ENCODE measurements at regions not wholly inside any gene's neighbourhood (a gene's known extent, or its start where the extent isn't known, plus 50 kb on each side); places are given as distances from the start of the nearest gene placed in this dataset.

DNA sequence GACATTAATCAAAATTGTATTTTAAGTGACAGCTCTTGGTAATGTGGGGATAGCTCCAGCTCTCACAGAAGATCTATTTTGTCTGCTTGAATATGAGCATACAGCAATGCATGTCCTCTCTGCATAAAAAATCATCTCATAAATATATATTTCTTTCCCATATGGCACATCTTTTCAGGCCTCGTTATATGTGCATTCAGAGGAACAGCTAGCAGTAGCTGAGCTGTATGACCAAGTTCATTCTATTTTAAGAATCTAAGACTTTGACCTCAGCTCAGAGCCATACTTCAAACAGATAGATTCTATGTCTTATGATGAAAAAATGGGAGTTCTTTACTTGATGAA, 487.2 kb downstream of the ARHGEF28 start:
- Mint-ChIP-seq H3K9me3 (no peaks in the 10 kb centered on the region; the same call in 2 of the 3 replicates), H3K4me3 (no peak overlapping the region), H3K4me1 (peaks cover 3% of the 10 kb centered on the region; the same call in 1 of the 3 replicates), H3K27me3 (ENCODE audit: insufficient read depth, low read depth, poor library complexity) (no peaks in the 10 kb centered on the region), H3K27ac (no peak overlapping the region), H3K36me3 (ENCODE audit: low read depth) (no peaks in the 10 kb centered on the region)
- no peaks in the 10 kb centered on the region for H3K27me3 ChIP-seq (ENCODE audit: insufficient read depth)
- no peaks in the 10 kb centered on the region for H3K4me1 ChIP-seq (ENCODE audit: insufficient read depth)
- TF ChIP-seq EZH2phosphoT487 (IDR thresholded peaks at IDR 0.05; ENCODE audit: unreplicated experiment) (no peak), STAT1 (IDR thresholded peaks at IDR 0.05; ENCODE audit: unreplicated experiment) (no peak), NANOG (IDR thresholded peaks at IDR 0.05; ENCODE audit: borderline replicate concordance) (no peak), EZH2 (IDR thresholded peaks at IDR 0.05; ENCODE audit: low read depth, unreplicated experiment) (no peak)
- TF ChIP-seq, protein P1, sequence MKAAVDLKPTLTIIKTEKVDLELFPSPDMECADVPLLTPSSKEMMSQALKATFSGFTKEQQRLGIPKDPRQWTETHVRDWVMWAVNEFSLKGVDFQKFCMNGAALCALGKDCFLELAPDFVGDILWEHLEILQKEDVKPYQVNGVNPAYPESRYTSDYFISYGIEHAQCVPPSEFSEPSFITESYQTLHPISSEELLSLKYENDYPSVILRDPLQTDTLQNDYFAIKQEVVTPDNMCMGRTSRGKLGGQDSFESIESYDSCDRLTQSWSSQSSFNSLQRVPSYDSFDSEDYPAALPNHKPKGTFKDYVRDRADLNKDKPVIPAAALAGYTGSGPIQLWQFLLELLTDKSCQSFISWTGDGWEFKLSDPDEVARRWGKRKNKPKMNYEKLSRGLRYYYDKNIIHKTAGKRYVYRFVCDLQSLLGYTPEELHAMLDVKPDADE (IDR thresholded peaks at IDR 0.05) = no peak
- no peak overlapping the region for H3K4me2 ChIP-seq
- no peak for DNase-seq (ENCODE audit: low spot score)
- H3K27ac ChIP-seq (ENCODE audit: low read depth) = no peak overlapping the region
- H3K79me2 ChIP-seq (replicated peaks; ENCODE audit: insufficient read depth) = no peaks in the 10 kb centered on the region
- ATAC-seq = no peak
- no peaks in the 10 kb centered on the region for H3F3A ChIP-seq (replicated peaks; ENCODE audit: low read depth)
- H3K36me3 ChIP-seq (ENCODE audit: insufficient read depth) = no peaks in the 10 kb centered on the region
- no peaks in the 10 kb centered on the region for H4K20me1 ChIP-seq (replicated peaks; ENCODE audit: insufficient read depth)
- 0 out of 2 replicates have a peak overlapping the region, but pooled peaks have one; percentile 9 for H2AFZ ChIP-seq
- H3K4me3 ChIP-seq = no peak overlapping the region
- H3K9me2 ChIP-seq (ENCODE audit: insufficient read depth) = no peaks in the 10 kb centered on the region

DNA sequence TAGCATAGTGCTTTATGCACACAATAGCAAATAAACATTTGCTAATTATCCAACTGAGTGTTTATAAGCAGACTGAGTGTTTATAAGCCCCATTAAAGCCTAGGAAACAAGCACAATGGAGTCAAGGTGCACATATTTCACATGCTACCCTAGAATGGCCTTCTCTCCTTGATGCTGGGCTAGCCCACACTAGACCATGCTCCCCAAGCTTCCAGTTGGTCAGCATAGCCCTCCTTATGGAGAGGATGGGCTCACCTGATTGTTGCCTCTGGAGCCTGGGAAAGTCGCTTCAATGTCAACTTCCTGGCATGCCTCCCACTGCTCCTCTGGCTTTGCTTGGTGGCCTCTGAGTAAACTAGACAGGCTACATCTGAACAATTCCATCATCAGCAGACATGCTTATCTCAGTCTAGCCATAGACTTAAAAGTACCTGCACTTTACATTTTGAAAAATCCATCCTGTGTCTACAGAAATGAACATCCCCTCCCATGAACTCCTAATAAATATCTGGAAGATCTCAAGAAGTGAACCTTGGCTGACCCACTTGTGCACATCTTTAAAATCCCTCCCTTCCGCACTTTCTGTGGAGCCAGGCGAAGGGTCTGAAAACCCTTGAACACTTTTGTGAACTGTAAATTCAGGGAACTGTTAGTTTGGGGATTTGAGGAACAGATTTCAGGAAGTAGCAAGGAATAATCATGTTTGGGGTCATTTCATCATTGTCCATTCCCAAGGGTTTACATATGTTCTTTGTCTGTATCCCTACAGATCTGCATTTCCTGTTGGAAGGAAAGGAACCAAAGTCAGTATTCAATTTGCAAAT, 486.6 kb downstream of the ARHGEF28 start:
- Histone ChIP-seq H4K20me1 (replicated peaks; ENCODE audit: insufficient read depth) (no peaks in the 10 kb centered on the region), H3K27me3 (ENCODE audit: insufficient read depth) (no peaks in the 10 kb centered on the region), H3K27ac (ENCODE audit: low read depth) (no peak overlapping the region), H3K9me2 (ENCODE audit: insufficient read depth) (no peaks in the 10 kb centered on the region), H2AFZ (0 out of 2 replicates have a peak overlapping the region, but pooled peaks have one; percentile 9), H3K4me2 (no peak overlapping the region), H3K36me3 (ENCODE audit: insufficient read depth) (no peaks in the 10 kb centered on the region), H3F3A (replicated peaks; ENCODE audit: low read depth) (no peaks in the 10 kb centered on the region), H3K4me1 (ENCODE audit: insufficient read depth) (no peaks in the 10 kb centered on the region), H3K79me2 (replicated peaks; ENCODE audit: insufficient read depth) (no peaks in the 10 kb centered on the region), H3K4me3 (no peak overlapping the region)
- no peaks in the 10 kb centered on the region for H3K27me3 Mint-ChIP-seq (ENCODE audit: insufficient read depth, low read depth, poor library complexity)
- DNase-seq (ENCODE audit: low spot score) (no peak), ATAC-seq (no peak)
- H3K4me1 Mint-ChIP-seq = peaks cover 3% of the 10 kb centered on the region; the same call in 1 of the 3 replicates
- H3K4me3 Mint-ChIP-seq = no peak overlapping the region
- no peaks in the 10 kb centered on the region for H3K9me3 Mint-ChIP-seq
- H3K27ac Mint-ChIP-seq = no peak overlapping the region
- no peaks in the 10 kb centered on the region for H3K36me3 Mint-ChIP-seq (ENCODE audit: low read depth)
- TF ChIP-seq ZNF114 (CRISPR knock-in tag; IDR thresholded peaks at IDR 0.05) = no peak
- TF ChIP-seq, protein P1 (IDR thresholded peaks at IDR 0.05) = no peak
- TF ChIP-seq, protein P2, sequence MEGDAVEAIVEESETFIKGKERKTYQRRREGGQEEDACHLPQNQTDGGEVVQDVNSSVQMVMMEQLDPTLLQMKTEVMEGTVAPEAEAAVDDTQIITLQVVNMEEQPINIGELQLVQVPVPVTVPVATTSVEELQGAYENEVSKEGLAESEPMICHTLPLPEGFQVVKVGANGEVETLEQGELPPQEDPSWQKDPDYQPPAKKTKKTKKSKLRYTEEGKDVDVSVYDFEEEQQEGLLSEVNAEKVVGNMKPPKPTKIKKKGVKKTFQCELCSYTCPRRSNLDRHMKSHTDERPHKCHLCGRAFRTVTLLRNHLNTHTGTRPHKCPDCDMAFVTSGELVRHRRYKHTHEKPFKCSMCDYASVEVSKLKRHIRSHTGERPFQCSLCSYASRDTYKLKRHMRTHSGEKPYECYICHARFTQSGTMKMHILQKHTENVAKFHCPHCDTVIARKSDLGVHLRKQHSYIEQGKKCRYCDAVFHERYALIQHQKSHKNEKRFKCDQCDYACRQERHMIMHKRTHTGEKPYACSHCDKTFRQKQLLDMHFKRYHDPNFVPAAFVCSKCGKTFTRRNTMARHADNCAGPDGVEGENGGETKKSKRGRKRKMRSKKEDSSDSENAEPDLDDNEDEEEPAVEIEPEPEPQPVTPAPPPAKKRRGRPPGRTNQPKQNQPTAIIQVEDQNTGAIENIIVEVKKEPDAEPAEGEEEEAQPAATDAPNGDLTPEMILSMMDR (conservative IDR thresholded peaks at IDR 0.05; ENCODE audit: low read depth in 2 of 2) = no peak
- TF ChIP-seq JUNB (IDR thresholded peaks at IDR 0.05; ENCODE audit: unreplicated experiment) = no peak
- TF ChIP-seq EZH2phosphoT487 (IDR thresholded peaks at IDR 0.05; ENCODE audit: unreplicated experiment) = no peak
- TF ChIP-seq STAT1 (IDR thresholded peaks at IDR 0.05; ENCODE audit: unreplicated experiment) = no peak
- TF ChIP-seq, protein P3, sequence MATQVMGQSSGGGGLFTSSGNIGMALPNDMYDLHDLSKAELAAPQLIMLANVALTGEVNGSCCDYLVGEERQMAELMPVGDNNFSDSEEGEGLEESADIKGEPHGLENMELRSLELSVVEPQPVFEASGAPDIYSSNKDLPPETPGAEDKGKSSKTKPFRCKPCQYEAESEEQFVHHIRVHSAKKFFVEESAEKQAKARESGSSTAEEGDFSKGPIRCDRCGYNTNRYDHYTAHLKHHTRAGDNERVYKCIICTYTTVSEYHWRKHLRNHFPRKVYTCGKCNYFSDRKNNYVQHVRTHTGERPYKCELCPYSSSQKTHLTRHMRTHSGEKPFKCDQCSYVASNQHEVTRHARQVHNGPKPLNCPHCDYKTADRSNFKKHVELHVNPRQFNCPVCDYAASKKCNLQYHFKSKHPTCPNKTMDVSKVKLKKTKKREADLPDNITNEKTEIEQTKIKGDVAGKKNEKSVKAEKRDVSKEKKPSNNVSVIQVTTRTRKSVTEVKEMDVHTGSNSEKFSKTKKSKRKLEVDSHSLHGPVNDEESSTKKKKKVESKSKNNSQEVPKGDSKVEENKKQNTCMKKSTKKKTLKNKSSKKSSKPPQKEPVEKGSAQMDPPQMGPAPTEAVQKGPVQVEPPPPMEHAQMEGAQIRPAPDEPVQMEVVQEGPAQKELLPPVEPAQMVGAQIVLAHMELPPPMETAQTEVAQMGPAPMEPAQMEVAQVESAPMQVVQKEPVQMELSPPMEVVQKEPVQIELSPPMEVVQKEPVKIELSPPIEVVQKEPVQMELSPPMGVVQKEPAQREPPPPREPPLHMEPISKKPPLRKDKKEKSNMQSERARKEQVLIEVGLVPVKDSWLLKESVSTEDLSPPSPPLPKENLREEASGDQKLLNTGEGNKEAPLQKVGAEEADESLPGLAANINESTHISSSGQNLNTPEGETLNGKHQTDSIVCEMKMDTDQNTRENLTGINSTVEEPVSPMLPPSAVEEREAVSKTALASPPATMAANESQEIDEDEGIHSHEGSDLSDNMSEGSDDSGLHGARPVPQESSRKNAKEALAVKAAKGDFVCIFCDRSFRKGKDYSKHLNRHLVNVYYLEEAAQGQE (IDR thresholded peaks at IDR 0.05; ENCODE audit: unreplicated experiment) = no peak

All from GM23338 (cell line).